Keratinocyte (primary cell): ENCODE measurements at regions not wholly inside any gene's neighbourhood (a gene's known extent, or its start where the extent isn't known, plus 50 kb on each side); places are given as distances from the start of the nearest gene placed in this dataset.

ENCODE experiments used
- CTCF ChIP-seq, 3 experiments: IDR thresholded peaks in 1 of 3; conservative IDR thresholded peaks in 1 of 3; optimal IDR thresholded peaks in 1 of 3; 2 replicates in 2 of 3; 3 replicates in 1 of 3; pipeline versions ENCODE3 to v1.5.1; 2011; ENCODE audit warnings: low read length in 3 of 3, mild to moderate bottlenecking in 3 of 3, moderate library complexity in 2 of 3, control low read depth in 1 of 3, inconsistent platforms in 1 of 3; ENCODE audit not compliant: insufficient read depth in 2 of 3; ENCODE audit errors: extremely low read depth in 1 of 3
- EZH2 ChIP-seq: IDR thresholded peaks from one replicate; pipeline ENCODE4 v1.6.1; 2012; ENCODE audit warnings: inconsistent platforms, mild to moderate bottlenecking, low read length, moderate library complexity

- TF ChIP-seq CTCF (optimal IDR thresholded peaks at IDR 0.05 in 1 of 3, IDR thresholded peaks at IDR 0.05 in 1 of 3, conservative IDR thresholded peaks at IDR 0.05 in 1 of 3; ENCODE audit: extremely low read depth in 1 of 3, insufficient read depth in 2 of 3, low read length in 3 of 3) (no peak), EZH2 (no peak)
These were observed 194.7 kb upstream of the CADPS start for GRCh38 chr3:63069806-63070475.
